HG02981 (cell line): ENCODE measurements at regions not wholly inside any gene's neighbourhood (a gene's known extent, or its start where the extent isn't known, plus 50 kb on each side); places are given as distances from the start of the nearest gene placed in this dataset.
A peak's percentile ranks its signal among the peaks of the same experiment; 100 is the strongest.
"Not testable (repeated sequence)": the region's sequence is repeated elsewhere in the genome, so short reads cannot be mapped to it uniquely, and the experiment has no call there.

ENCODE experiments used
- ATAC-seq: cut with Tn5 transposase; IDR thresholded peaks from one replicate; pipeline ENCODE4 v1.9.1; 2021; ENCODE audit warnings: mild to moderate bottlenecking, moderate library complexity; ENCODE audit not compliant: unreplicated experiment

GRCh38 chr6:63440594-63440993 is 120.8 kb upstream of the LGSN start:
- ATAC-seq = no peak

GRCh38 chr6:63441266-63441956 is 121.6 kb upstream of the LGSN start:
- ATAC-seq = no peak

- ATAC-seq = no peak
Measured at GRCh38 chr6:63442870-63443269, 123.1 kb upstream of the LGSN start.

- ATAC-seq = no peak
Measured at GRCh38 chr6:63444768-63445167, 125.0 kb upstream of the LGSN start.

GRCh38 chr6:63446405-63446804 is 125.9 kb upstream of the LOC128125822 start:
- ATAC-seq = no peak

- no peak for ATAC-seq
Measured at GRCh38 chr6:63447134-63447533, 125.1 kb upstream of the LOC128125822 start.

- ATAC-seq = no peak
Measured at GRCh38 chr6:63448229-63448628, 124.1 kb upstream of the LOC128125822 start.

GRCh38 chr6:63449714-63450113 is 122.6 kb upstream of the LOC128125822 start:
- no peak for ATAC-seq

GRCh38 chr6:63451238-63451637 is 121.0 kb upstream of the LOC128125822 start:
- ATAC-seq = no peak

- no peak for ATAC-seq
Measured at GRCh38 chr6:63452125-63452524, 120.2 kb upstream of the LOC128125822 start.

GRCh38 chr6:63456734-63457133 is 115.5 kb upstream of the LOC128125822 start:
- ATAC-seq = no peak

- peak; percentile 54 for ATAC-seq
Measured at GRCh38 chr6:63458480-63459115, 113.7 kb upstream of the LOC128125822 start.

- no peak for ATAC-seq
Measured at GRCh38 chr6:63459814-63460213, 112.5 kb upstream of the LOC128125822 start.

GRCh38 chr6:63460971-63461370 is 111.3 kb upstream of the LOC128125822 start:
- no peak for ATAC-seq

- ATAC-seq = no peak
Measured at GRCh38 chr6:63464060-63464459, 108.2 kb upstream of the LOC128125822 start.

- ATAC-seq = no peak
Measured at GRCh38 chr6:63465750-63466149, 106.5 kb upstream of the LOC128125822 start.

- ATAC-seq = no peak
Measured at GRCh38 chr6:63466242-63466733, 106.0 kb upstream of the LOC128125822 start.

- ATAC-seq = no peak
Measured at GRCh38 chr6:63467247-63467954, 104.9 kb upstream of the LOC128125822 start.

- ATAC-seq = not testable (repeated sequence)
Measured at GRCh38 chr6:63471145-63471544, 101.1 kb upstream of the LOC128125822 start.

GRCh38 chr6:63471654-63472053 is 100.6 kb upstream of the LOC128125822 start:
- no peak for ATAC-seq

GRCh38 chr6:63475707-63476106 is 96.6 kb upstream of the LOC128125822 start:
- no peak for ATAC-seq

GRCh38 chr6:63476302-63476701 is 96.0 kb upstream of the LOC128125822 start:
- no peak for ATAC-seq
